ENCODE measurements at regions not wholly inside any gene's neighbourhood (a gene's known extent, or its start where the extent isn't known, plus 50 kb on each side); places are given as distances from the start of the nearest gene placed in this dataset.
A peak's percentile ranks its signal among the peaks of the same experiment; 100 is the strongest.
"Not testable (repeated sequence)": the region's sequence is repeated elsewhere in the genome, so short reads cannot be mapped to it uniquely, and the experiment has no call there.

GRCh38 chr3:106092792-106093191 lies 224.0 kb upstream of the CBLB start:
- no peaks in the 10 kb centered on the region for H3K4me1 Mint-ChIP-seq
- no peak overlapping the region for H3K27ac Mint-ChIP-seq
- ATAC-seq (peak; percentile 75), DNase-seq (ENCODE audit: low spot score in 2 of 2) (no peak)
- no peak overlapping the region for H3K4me3 Mint-ChIP-seq
- H3K9me3 Mint-ChIP-seq = no peaks in the 10 kb centered on the region
- no peaks in the 10 kb centered on the region for H3K36me3 Mint-ChIP-seq

DNA sequence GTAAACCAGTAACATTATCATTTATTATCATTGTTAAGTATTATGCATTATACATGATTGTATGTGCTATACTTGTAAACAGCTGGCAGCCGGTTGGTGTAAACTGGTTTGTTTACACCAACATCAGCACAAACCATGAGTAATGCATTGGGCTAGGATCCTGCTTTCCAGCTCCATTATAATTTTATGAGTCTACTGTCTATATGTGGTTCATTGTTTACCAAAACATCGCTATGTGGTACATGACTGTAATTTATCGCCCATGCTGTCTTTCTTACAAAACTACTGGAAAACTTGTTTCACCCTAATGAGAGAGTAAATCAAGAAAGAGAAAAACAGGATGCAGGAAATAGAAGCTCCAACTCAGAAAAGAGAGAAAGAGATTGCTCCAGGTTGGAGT lies 224.8 kb upstream of the CBLB start:
- H3K27ac Mint-ChIP-seq = no peak overlapping the region
- no peak for ATAC-seq
- no peaks in the 10 kb centered on the region for H3K36me3 Mint-ChIP-seq
- DNase-seq (ENCODE audit: low spot score in 2 of 2) = no peak
- no peaks in the 10 kb centered on the region for H3K9me3 Mint-ChIP-seq
- no peaks in the 10 kb centered on the region for H3K4me1 Mint-ChIP-seq
- no peak overlapping the region for H3K4me3 Mint-ChIP-seq

GRCh38 chr3:106097817-106098435 lies 229.1 kb upstream of the CBLB start:
- peaks cover 14% of the 10 kb centered on the region for H3K9me3 Mint-ChIP-seq
- ATAC-seq = no peak
- no peak overlapping the region for H3K27ac Mint-ChIP-seq
- no peaks in the 10 kb centered on the region for H3K36me3 Mint-ChIP-seq
- no peak for DNase-seq (ENCODE audit: low spot score in 2 of 2)
- H3K4me1 Mint-ChIP-seq = no peaks in the 10 kb centered on the region
- no peak overlapping the region for H3K4me3 Mint-ChIP-seq

GRCh38 chr3:106103383-106103782 lies 234.6 kb upstream of the CBLB start:
- H3K36me3 Mint-ChIP-seq = no peaks in the 10 kb centered on the region
- ATAC-seq (no peak), DNase-seq (ENCODE audit: low spot score in 2 of 2) (no peak)
- no peak overlapping the region for H3K27ac Mint-ChIP-seq
- H3K4me3 Mint-ChIP-seq = no peak overlapping the region
- peaks cover 17% of the 10 kb centered on the region for H3K9me3 Mint-ChIP-seq
- no peaks in the 10 kb centered on the region for H3K4me1 Mint-ChIP-seq

DNA sequence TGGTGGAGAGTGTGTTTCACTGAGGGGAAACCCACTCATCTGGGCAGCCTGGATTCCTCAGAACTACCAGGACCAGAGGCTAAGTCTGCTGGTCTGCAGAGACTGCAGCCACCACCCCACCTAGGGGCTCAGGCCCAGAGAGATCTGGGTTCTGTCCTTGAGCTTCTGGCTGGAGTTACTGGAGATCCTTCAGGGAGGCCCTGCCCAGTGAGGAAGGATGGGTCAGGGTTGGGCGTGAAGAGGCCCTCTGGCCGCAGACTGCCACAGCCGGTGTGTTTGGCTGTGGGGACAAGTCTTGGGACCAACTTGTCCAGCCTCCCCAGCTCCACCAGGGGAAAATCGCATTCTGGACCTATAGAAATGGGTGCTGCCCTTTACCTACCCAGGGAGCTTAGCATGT lies 235.3 kb upstream of the CBLB start:
- Mint-ChIP-seq H3K4me3 (no peak overlapping the region), H3K9me3 (peaks cover 17% of the 10 kb centered on the region), H3K27ac (no peak overlapping the region), H3K36me3 (no peaks in the 10 kb centered on the region), H3K4me1 (no peaks in the 10 kb centered on the region)
- no peak for DNase-seq (ENCODE audit: low spot score in 2 of 2)
- ATAC-seq = no peak

DNA sequence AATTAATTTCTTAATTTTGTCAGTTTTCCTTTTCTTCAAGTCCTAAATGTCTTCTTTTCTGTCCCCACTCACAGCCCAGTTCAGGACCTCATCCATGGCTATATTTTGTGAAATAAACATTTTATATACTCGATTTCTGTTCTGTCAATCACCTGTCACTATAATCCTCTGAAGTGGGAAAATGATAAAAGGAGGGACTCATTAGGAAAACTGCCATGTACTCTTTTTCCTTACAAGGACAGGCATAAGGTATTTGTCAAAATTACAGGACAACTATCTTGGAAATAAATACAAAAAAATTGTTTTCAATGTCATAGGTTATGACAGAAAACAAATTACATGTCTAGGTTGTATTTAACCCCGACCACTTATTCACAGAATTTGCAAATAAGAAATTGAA lies 240.1 kb upstream of the CBLB start:
- ATAC-seq = no peak
- Mint-ChIP-seq H3K9me3 (no peaks in the 10 kb centered on the region), H3K4me3 (no peak overlapping the region), H3K27ac (no peak overlapping the region), H3K36me3 (no peaks in the 10 kb centered on the region), H3K4me1 (peaks cover 6% of the 10 kb centered on the region)
- no peak for DNase-seq (ENCODE audit: low spot score in 2 of 2)

GRCh38 chr3:106112561-106112960 lies 243.7 kb upstream of the CBLB start:
- not testable (repeated sequence) for H3K4me3 Mint-ChIP-seq; DNase-seq (ENCODE audit: low spot score in 2 of 2); H3K9me3 Mint-ChIP-seq

GRCh38 chr3:106113747-106114146 lies 244.9 kb upstream of the CBLB start:
- DNase-seq (ENCODE audit: low spot score in 2 of 2) (no peak), ATAC-seq (no peak)
- no peak overlapping the region for H3K4me3 Mint-ChIP-seq
- H3K27ac Mint-ChIP-seq = no peak overlapping the region
- H3K36me3 Mint-ChIP-seq = no peaks in the 10 kb centered on the region
- peaks cover 8% of the 10 kb centered on the region for H3K4me1 Mint-ChIP-seq
- H3K9me3 Mint-ChIP-seq = peaks cover 4% of the 10 kb centered on the region

More at GRCh38 chr3:106112561-106112960, 243.7 kb upstream of the CBLB start:
- not testable (repeated sequence) for H3K4me1 Mint-ChIP-seq, H3K27ac Mint-ChIP-seq, H3K36me3 Mint-ChIP-seq, ATAC-seq

DNA sequence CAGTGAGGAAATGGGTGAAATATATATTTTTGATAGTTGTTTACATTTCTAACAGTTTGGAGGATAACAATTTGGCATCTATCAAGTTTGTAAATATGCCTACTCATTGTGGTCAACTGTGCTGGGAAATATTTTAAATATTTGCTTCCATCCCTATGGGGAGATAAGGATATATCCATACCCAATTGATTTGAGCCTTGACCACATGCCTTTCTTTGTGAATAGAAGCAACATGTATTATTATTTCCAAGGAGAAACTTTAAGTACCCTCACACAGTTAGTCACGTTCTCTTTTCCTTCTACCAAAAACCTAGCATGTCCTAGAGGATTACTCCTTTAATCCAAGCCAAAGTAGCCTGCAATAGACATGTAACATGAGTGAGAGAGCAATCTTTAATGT lies 245.4 kb upstream of the CBLB start:
- DNase-seq (ENCODE audit: low spot score in 2 of 2) = no peak
- no peak for ATAC-seq
- peaks cover 13% of the 10 kb centered on the region for H3K4me1 Mint-ChIP-seq
- no peak overlapping the region for H3K4me3 Mint-ChIP-seq
- no peaks in the 10 kb centered on the region for H3K36me3 Mint-ChIP-seq
- H3K27ac Mint-ChIP-seq = no peak overlapping the region
- H3K9me3 Mint-ChIP-seq = peaks cover 4% of the 10 kb centered on the region

GRCh38 chr3:106114848-106115247 lies 246.0 kb upstream of the CBLB start:
- no peak overlapping the region for H3K4me3 Mint-ChIP-seq
- peaks cover 4% of the 10 kb centered on the region for H3K9me3 Mint-ChIP-seq
- H3K27ac Mint-ChIP-seq = no peak overlapping the region
- DNase-seq (ENCODE audit: low spot score in 2 of 2) (no peak), ATAC-seq (no peak)
- H3K36me3 Mint-ChIP-seq = no peaks in the 10 kb centered on the region
- peaks cover 13% of the 10 kb centered on the region for H3K4me1 Mint-ChIP-seq

DNA sequence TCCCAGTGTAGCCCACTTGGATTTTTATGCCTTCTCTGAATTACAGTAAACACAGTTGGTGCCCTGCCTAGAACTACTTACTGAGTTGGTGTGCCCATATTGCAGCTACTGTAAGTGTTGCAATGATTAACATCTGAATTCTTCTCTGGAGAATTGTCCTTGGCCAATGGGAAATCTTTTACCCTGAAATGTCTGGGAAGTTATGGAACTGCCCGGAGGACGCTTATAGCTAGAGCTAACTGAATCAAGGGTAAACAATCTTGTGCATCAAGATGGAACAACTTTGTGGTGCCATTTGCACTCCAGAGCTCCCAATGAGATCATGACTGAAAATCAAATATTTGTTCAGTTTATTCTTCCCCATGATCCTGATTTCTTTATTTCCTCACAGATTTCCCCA lies 246.7 kb upstream of the CBLB start:
- H3K27ac Mint-ChIP-seq = no peak overlapping the region
- H3K9me3 Mint-ChIP-seq = peaks cover 4% of the 10 kb centered on the region

DNA sequence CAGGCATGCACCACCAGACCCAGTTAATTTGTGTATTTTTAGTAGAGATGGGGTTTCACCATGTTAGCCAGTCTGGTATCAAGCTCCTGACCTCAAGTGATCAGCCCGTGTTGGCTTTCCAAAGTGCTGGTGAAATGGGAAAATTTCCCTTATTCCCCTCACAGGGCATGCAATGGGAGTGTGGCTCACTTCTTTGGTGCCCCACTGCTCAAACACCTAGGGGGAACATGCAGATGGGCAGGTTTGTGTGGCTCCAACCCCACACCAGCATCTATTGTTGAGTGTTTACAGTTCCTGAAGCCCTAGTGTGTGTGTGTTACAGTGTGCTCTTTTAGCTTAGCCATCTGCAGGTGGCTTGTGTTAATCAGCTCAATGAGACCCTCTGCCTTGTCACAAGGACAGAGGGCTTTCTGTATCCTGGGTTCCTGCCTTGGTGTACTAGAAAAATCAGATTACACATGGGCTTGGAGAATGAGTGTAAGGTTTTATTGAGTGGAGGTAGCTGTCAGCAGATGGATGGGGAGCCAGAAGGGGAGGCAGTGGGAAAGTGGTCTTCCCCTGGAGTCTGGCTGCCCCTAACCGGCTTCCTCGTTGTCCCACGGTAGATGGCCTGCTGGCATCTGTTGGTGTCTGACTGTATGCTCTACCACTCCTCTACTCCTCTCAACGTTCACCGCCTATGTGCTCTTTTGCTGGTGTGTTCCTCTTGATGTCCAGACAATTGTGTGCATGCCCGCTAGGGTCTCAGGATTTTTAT lies 248.1 kb upstream of the CBLB start:
- H3K27ac Mint-ChIP-seq = no peak overlapping the region
- H3K4me3 Mint-ChIP-seq = no peak overlapping the region
- no peaks in the 10 kb centered on the region for H3K36me3 Mint-ChIP-seq
- ATAC-seq = no peak
- peaks cover 4% of the 10 kb centered on the region for H3K9me3 Mint-ChIP-seq
- H3K4me1 Mint-ChIP-seq = peaks cover 23% of the 10 kb centered on the region
- DNase-seq (ENCODE audit: low spot score in 2 of 2) = no peak

More for the DNA sequence above, 246.7 kb upstream of the CBLB start:
- DNase-seq (ENCODE audit: low spot score in 2 of 2) (no peak), ATAC-seq (no peak)
- peaks cover 20% of the 10 kb centered on the region for H3K4me1 Mint-ChIP-seq
- no peaks in the 10 kb centered on the region for H3K36me3 Mint-ChIP-seq
- H3K4me3 Mint-ChIP-seq = no peak overlapping the region

DNA sequence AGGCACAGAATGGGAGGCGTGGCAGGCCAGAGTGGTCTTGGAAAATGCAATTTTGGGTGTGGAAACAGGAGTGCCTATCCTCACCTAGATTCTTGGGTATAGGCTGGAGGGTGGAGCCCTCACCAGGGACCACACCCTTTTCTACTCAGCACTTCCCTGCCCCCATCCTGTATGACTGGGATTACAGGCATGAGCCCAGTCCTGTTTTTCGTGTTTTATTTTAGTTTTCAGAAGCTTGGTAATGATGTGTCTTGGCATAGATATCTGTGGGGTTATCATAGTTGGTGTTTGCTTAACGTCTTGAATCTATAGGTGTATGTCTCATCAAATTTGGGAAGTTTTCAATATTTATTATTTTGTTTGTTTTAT lies 248.7 kb upstream of the CBLB start:
- no peak for DNase-seq (ENCODE audit: low spot score in 2 of 2)
- Mint-ChIP-seq H3K36me3 (no peaks in the 10 kb centered on the region), H3K9me3 (peaks cover 4% of the 10 kb centered on the region), H3K27ac (no peak overlapping the region), H3K4me1 (peaks cover 23% of the 10 kb centered on the region), H3K4me3 (no peak overlapping the region)
- ATAC-seq = no peak

GRCh38 chr3:106119614-106120082 lies 250.8 kb upstream of the CBLB start:
- H3K36me3 Mint-ChIP-seq = no peaks in the 10 kb centered on the region
- peak overlapping the region; percentile 83 for H3K27ac Mint-ChIP-seq
- peak; percentile 99 for ATAC-seq
- H3K4me1 Mint-ChIP-seq = peaks cover 23% of the 10 kb centered on the region
- no peak overlapping the region for H3K4me3 Mint-ChIP-seq
- DNase-seq (ENCODE audit: low spot score in 2 of 2) = no peak
- H3K9me3 Mint-ChIP-seq = peaks cover 4% of the 10 kb centered on the region

DNA sequence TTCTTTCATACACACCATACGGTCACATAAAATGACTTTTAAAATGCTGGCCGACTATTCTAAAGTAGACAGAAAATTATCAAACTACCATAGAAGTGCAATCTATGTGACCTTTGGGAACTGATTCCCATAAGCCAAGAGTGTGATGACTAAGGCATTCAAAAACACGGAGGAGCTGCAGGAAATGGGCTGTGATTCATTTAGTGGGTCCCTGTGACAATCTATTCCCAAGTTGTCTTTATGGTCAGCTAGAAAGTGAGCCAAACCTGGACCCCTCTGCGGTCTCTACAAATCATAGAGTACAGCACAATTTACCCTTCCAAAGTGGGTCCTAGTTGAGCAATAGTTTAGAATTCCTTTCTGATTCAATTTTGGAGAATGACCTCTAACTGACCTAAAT lies 251.5 kb upstream of the CBLB start:
- ATAC-seq (no peak), DNase-seq (ENCODE audit: low spot score in 2 of 2) (no peak)
- H3K4me1 Mint-ChIP-seq = peaks cover 23% of the 10 kb centered on the region
- H3K36me3 Mint-ChIP-seq = no peaks in the 10 kb centered on the region
- H3K4me3 Mint-ChIP-seq = no peak overlapping the region
- peak overlapping the region; percentile 14 for H3K27ac Mint-ChIP-seq
- peaks cover 4% of the 10 kb centered on the region for H3K9me3 Mint-ChIP-seq

Measured in stimulated activated effector memory CD8-positive, alpha-beta T cell treated with anti-CD3 and anti-CD28 coated beads, Interleukin-12 subunit alpha, Interleukin-12 subunit beta, amount 100 ng/mL, for 72 hours (primary cell).